Heart right ventricle (tissue), 16 donors: ENCODE measurements at regions not wholly inside any gene's neighbourhood (a gene's known extent, or its start where the extent isn't known, plus 50 kb on each side); places are given as distances from the start of the nearest gene placed in this dataset.

Experiments
- ATAC-seq, 8 donors: fragments of 200-7000 bp; cut with Tn5 transposase; one replicate each; pipeline ENCODE4 v1.9.1; 2020; ENCODE audit warnings: mild to moderate bottlenecking in 8 of 8, moderate library complexity in 8 of 8, moderate number of reproducible peaks in 1 of 8
- DNase-seq, 2 donors: peaks; one replicate each; pipeline ENCODE4 v3.0.0-alpha.2; 2020
- H3K27ac ChIP-seq, 10 donors: fragments of 200-600 bp; sonication (generic) in 2 of 10; one replicate each; pipeline versions ENCODE4 v1.5.0 to v1.8.0; 2020 to 2022; ENCODE audit warnings: mild to moderate bottlenecking in 3 of 10
- H3K27me3 ChIP-seq, 7 donors: fragments of 200-600 bp; one replicate each; pipeline ENCODE4 v1.8.0; 2021 to 2022; ENCODE audit warnings: mild to moderate bottlenecking in 2 of 7
- H3K36me3 ChIP-seq, 9 donors: fragments of 200-600 bp; sonication (generic) in 1 of 9; one replicate each; pipeline versions ENCODE4 v1.5.0 to v1.8.0; 2020 to 2022; ENCODE audit warnings: mild to moderate bottlenecking in 2 of 9
- H3K4me1 ChIP-seq, 9 donors: fragments of 200-600 bp; sonication (generic) in 1 of 9; one replicate each; pipeline versions ENCODE4 v1.5.0 to v1.8.0; 2020 to 2022; ENCODE audit warnings: mild to moderate bottlenecking in 4 of 9
- H3K4me3 ChIP-seq, 10 donors: fragments of 200-600 bp; sonication (generic) in 2 of 10; one replicate each; pipeline versions ENCODE4 v1.5.0 to v1.8.0; 2020 to 2022; ENCODE audit warnings: mild to moderate bottlenecking in 7 of 10, moderate library complexity in 2 of 10
- H3K9me3 ChIP-seq, 11 donors: fragments of 200-600 bp in 10 of 11; sonication (generic) in 2 of 11; one replicate each; pipeline versions ENCODE4 v1.5.0 to v1.8.0; 2013 to 2022; ENCODE audit warnings: mild to moderate bottlenecking in 2 of 11, control low read depth in 1 of 11, moderate library complexity in 1 of 11
- CTCF ChIP-seq, 9 donors: fragments of 200-600 bp; sonication (generic) in 2 of 9; IDR thresholded peaks; one replicate each; pipeline versions ENCODE4 v1.5.0 to v1.8.0; 2021 to 2022; ENCODE audit warnings: antibody characterized with exemption in 9 of 9, mild to moderate bottlenecking in 5 of 9, moderate library complexity in 1 of 9
- WGBS, 2 donors: extraction: QIAGEN DNeasy Blood & Tissue Kit; methylation state at CpG; one replicate each; pipeline ENCODE4 v1.1.7; 2013; ENCODE audit warnings: inconsistent platforms in 1 of 2; 5-methylcytosine and 5-hydroxymethylcytosine counted together
- intact Hi-C, 10 donors: fragments of 100-400 bp; cut with DNase I; formaldehyde crosslinking; loops; one replicate each; pipeline versions ENCODE4 v1.11.1 to v1.14.2; 2022
- donor health status: Arrhythmogenic right ventricular cardiomyopathy.
- donor health status: ischemic (EF 13 %, LVEDD 7.1; RV severe dilation, severe dysfunction).
- donor health status: healthy with polysubstance abuse.
- donor health status: DM: no; HTN: yes; CAD: no.
- donor health status: DM: no; HTN: no; CAD: no.
- donor health status: ischemic (EF 25% LVEDD 6.9; RV normal size, moderate dysfunction).
- donor health status: ischemic (EF 25% LVEDD 5.7; RV mildly dilated, moderate dysfunction).
- donor health status: healthy.
- donor health status: DM: yes; HTN: yes; CAD: no.
- donor health status: Ischemic cardiomyopathy.
- donor health status: ischemic (EF 35%, LVEDD 5.7; RV mildly dilated, moderate dysfunction).
- donor health status: nonischemic (EF 11% LVEDD 7.7; RV severe dilation, severe dysfunction).
- donor health status: DM: yes; HTN: yes; CAD: no.
- donor health status: PGD.
- donor health status: ischemic (EF 29% LVEDD 5.4; RV normal size, mild dysfunction).
- donor health status: nonischemic (EF 23%, LVEDD 6.1; RV moderate dilation, normal function).

GRCh38 chr2:9077691-9078090 is 74.2 kb upstream of the MBOAT2 start:
- no peak overlapping the region for H3K27ac ChIP-seq
- no peaks in the 10 kb centered on the region for H3K36me3 ChIP-seq
- no peak for TF ChIP-seq CTCF (IDR thresholded peaks at IDR 0.05)
- intact Hi-C loops = no loop called here
- H3K4me1 ChIP-seq = no peaks in the 10 kb centered on the region
- no peak for DNase-seq
- no peak overlapping the region for H3K4me3 ChIP-seq
- no peaks in the 10 kb centered on the region for H3K27me3 ChIP-seq
- peaks cover 0 to 15% (median 0%) of the 10 kb centered on the region in 11 donors for H3K9me3 ChIP-seq
- ATAC-seq = no peak
- WGBS, 2 donors = 93 to 94% methylated on average over 2 of the region's 2 CpGs

GRCh38 chr2:9076755-9077154 is 73.3 kb upstream of the MBOAT2 start:
- peaks cover 0 to 7% (median 0%) of the 10 kb centered on the region in 11 donors for H3K9me3 ChIP-seq
- H3K4me3 ChIP-seq = no peak overlapping the region
- WGBS, 2 donors = 95 to 99% methylated on average over 6 of the region's 6 CpGs
- H3K4me1 ChIP-seq = no peaks in the 10 kb centered on the region
- intact Hi-C loops = no loop called here
- DNase-seq (no peak), ATAC-seq (no peak)
- H3K27ac ChIP-seq = no peak overlapping the region
- TF ChIP-seq CTCF (IDR thresholded peaks at IDR 0.05) = no peak
- no peaks in the 10 kb centered on the region for H3K36me3 ChIP-seq
- no peaks in the 10 kb centered on the region for H3K27me3 ChIP-seq

- H3K9me3 ChIP-seq = peaks cover 0 to 2% (median 0%) of the 10 kb centered on the region in 11 donors
- no peak overlapping the region for H3K4me3 ChIP-seq
- ATAC-seq (no peak), DNase-seq (no peak)
- WGBS, 2 donors = 85 to 91% methylated on average over 1 of the region's 1 CpG
- H3K27ac ChIP-seq = no peak overlapping the region
- no peaks in the 10 kb centered on the region for H3K36me3 ChIP-seq
- intact Hi-C loops = no loop called here
- H3K4me1 ChIP-seq = no peaks in the 10 kb centered on the region
- TF ChIP-seq CTCF (IDR thresholded peaks at IDR 0.05) = no peak
- H3K27me3 ChIP-seq = no peaks in the 10 kb centered on the region
Observed at GRCh38 chr2:9076210-9076609, 72.7 kb upstream of the MBOAT2 start.

GRCh38 chr2:9074930-9075329 is 71.4 kb upstream of the MBOAT2 start:
- no peak for TF ChIP-seq CTCF (IDR thresholded peaks at IDR 0.05)
- WGBS, 2 donors = 85 to 88% methylated on average over 6 of the region's 6 CpGs

More at GRCh38 chr2:9074930-9075329, 71.4 kb upstream of the MBOAT2 start:
- Histone ChIP-seq H3K9me3 (no peaks in the 10 kb centered on the region), H3K4me1 (no peaks in the 10 kb centered on the region), H3K27ac (no peak overlapping the region), H3K36me3 (no peaks in the 10 kb centered on the region), H3K4me3 (no peak overlapping the region), H3K27me3 (no peaks in the 10 kb centered on the region)
- ATAC-seq (no peak), DNase-seq (no peak)
- intact Hi-C loops = no loop called here
